ENCODE measurements at regions not wholly inside any gene's neighbourhood (a gene's known extent, or its start where the extent isn't known, plus 50 kb on each side); places are given as distances from the start of the nearest gene placed in this dataset.

DNA sequence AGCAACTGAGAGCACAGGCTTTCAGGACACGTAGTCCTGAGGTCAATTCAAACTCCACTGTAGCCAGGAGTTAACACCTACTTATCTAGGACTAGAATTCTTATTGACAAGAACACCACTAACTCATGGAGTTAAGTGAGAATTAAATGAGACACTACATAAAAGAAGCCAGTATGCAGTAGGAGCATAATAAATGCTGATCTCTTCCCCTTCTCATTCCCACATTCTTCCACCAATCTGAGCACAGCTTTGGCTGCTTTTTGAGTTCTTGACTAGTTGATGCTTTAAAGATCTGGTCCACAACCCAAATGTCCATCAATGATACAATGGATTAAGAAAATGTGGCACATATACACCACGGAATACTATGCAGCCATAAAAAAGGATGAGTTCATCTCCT is 55.2 kb downstream of the TTC32 start:
- no peak for DNase-seq (ENCODE audit: extremely low read depth in 1 of 11, low read depth in 9 of 11, low spot score in 4 of 11)

DNA sequence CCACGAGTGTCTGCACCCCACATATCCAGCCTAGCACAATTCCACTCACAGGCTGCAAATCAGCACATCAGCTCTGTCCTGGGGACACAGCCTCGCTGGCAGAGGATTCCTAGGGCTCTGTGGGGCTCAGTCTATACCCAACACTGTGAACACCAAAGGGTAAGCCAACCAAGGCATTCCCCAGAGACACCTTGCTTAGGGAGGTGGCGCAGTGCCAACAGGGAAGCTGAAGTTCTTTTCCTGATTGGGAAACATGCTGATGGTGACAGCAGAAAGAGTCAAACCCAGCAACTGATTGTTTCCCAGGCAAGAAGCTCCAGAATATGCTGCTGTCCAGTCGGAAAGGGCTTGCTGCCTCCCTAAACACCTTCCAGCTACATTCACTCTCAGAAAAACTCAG is 55.8 kb downstream of the TTC32 start:
- no peak for DNase-seq (ENCODE audit: extremely low read depth in 1 of 11, low read depth in 9 of 11, low spot score in 4 of 11)

DNA sequence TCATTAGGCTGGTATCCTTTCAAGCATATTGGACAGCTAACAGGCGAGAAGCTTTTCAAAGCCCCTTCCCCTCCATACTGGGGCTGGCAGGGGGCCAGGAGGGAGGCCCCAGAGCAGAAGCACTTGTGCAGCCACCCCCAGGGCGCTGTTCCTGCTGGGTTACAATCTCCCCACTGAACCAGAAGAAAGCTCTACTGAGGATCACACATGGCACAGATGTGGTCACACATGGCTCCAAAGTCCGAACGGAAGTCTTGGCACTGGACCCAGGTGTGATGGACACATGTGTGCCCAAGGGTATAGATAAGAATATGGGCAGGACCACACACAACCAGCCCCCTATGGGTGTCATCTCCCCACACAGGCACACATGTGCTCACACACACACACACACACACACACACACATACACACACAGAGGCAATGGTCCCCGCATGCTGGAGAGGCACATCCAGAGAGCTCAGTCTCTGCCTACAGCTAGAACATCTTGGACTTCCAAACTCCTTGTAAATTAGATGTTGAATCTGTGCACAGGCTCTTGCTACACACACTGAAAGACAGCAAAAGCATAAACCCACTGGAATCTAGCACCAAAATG is 56.4 kb downstream of the TTC32 start:
- no peak for DNase-seq (ENCODE audit: extremely low read depth in 1 of 11, low read depth in 9 of 11, low spot score in 4 of 11)

DNA sequence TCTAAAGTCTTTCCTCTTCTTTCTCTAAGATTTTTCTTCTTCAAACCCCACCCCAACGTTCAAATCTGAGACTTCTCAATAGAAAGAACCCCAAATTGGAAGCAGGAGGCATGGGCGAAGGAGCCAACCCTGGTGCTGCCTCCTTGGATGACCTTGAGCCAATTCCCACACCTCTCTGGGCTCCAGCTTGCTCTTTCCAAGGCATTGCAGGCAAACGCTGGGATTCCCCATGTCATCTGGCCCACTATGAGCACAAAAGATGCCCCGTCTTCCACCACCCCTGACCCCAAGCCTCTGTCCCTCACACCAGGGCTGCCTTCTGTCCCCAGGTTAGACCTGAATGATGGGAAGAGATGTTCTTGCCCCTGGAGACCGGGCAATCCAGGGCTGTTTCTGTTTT is 57.0 kb downstream of the TTC32 start:
- DNase-seq (ENCODE audit: extremely low read depth in 1 of 11, low read depth in 9 of 11, low spot score in 4 of 11), result no peak

DNA sequence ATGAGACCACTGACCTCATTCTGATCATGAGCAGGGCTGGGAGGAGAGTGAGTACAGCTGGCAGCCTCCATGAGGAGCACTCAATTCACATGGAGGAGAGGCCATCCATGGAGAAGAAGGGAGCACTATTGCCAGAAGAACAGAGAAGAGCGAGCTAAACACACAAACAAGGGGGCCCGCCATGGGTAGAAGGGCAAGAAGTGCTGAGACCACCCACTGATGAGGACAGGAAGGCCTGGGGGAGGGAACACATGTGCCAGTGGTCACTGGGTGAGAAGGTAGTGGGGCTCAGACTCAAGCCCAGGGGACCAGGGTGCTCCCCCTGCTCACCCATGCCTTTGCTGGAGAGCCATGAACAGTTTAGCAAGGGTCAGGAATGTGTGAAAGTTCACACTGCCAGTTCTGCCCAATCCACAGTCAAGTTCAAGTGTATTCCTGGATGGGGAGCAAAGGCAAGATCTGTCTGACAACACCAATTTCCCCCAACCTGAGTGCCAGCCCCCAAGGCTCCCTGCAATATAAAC is 57.7 kb downstream of the TTC32 start:
- DNase-seq (ENCODE audit: extremely low read depth in 1 of 11, low read depth in 9 of 11, low spot score in 4 of 11), result no peak

DNA sequence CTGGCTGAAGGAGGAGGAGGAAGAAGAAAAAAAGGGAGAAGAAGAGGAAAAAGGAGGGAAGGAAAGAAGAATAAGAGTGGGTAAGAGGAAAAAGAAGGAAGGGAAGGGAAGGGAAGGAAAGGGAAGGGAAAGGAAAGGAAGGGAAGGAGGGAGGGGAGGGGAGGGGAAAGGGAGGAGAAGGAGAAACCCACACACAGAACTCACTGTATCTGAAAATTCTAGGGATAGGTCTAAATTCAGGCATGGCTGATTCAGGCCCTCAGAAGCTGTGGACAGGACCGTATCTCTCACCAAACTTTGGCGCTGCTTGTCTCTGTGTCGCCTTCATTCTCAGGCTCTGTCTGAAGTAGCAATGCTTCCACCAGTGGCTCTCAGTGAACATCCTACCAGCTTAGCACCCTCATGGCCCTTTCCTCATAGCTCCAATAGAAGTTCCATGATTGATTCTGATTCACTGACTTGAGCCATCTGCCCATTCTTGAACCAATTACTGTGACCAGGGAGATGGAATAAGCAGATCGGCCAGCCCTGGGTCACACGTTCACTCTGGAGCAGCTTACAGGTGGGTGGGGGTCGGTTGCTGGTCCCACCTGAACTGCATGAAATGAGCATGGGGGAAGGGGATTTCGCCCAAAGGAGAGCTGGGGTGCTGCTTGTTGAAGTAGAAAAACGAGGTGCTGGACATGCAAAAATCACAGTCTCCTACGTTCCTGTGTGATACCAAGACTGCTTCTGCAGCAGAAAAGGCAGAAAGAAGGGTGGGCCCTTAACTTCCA is 59.7 kb downstream of the TTC32 start:
- DNase-seq (ENCODE audit: extremely low read depth in 1 of 11, low read depth in 9 of 11, low spot score in 4 of 11), result no peak

DNA sequence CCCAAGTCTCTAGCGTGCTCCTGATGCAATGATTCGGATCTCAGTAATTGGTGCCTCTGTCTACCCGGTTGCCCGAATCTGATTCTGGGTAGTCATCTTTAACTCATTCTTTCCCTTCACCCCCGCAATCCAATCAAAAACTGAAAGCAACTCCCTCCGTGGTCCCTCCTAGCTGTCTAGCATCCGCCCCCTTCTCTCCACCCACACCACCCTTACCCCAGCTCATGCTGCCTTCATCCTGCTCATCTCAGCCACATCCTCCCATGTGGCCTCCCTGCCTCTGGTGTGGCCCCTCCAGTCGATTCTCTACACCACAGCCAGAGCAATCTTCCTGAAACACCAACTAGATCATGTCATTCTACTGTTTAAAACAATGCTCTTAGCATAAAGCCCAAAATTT is 62.3 kb downstream of the TTC32 start:
- no peak for DNase-seq (ENCODE audit: extremely low read depth in 1 of 11, low read depth in 9 of 11, low spot score in 4 of 11)

DNA sequence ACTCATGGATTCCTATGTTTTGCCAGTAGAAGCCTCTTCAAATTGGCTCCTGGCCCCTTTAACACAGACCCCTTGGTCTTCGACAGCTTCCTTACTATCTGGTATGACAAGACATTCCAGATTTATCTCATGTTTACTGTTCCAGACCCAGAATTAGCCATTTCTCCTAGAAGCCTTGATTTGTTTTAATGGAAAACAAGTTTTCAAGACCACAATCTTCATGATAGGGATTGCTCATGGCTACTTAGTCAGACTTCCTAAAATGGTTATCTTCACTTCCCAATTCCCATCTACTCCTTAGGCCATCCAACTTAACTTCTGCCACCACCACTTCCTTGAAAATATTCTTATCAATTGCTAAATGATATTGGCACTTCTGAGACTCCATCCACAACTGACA is 63.2 kb downstream of the TTC32 start:
- no peak for DNase-seq (ENCODE audit: extremely low read depth in 1 of 11, low read depth in 9 of 11, low spot score in 4 of 11)

DNA sequence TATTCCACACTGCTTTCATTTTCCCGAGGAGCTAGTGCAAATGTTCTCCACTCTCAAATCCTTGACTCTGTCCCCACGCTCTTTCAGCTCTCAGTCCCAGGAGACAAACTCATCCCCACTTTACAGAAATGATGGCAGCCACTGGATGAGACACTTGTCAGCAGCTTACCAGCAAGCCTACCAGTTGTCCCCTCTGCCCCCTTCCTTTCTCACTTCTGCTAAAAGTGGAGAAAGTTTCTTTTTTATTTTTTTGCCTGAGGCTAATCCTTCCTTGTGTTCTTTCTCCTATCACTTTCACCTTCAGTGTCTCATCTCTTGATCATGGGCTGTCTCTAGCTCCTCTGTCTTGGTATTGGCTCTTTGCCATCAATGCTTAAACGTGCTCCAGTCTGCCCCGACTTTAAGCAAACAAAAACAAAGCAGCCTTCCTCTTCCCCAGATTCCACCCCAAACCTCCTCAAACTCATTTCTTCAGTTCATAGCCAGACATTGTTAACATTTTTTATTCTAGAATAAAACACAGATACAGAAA is 64.5 kb downstream of the TTC32 start:
- no peak for DNase-seq (ENCODE audit: extremely low read depth in 1 of 11, low read depth in 9 of 11, low spot score in 4 of 11)

DNA sequence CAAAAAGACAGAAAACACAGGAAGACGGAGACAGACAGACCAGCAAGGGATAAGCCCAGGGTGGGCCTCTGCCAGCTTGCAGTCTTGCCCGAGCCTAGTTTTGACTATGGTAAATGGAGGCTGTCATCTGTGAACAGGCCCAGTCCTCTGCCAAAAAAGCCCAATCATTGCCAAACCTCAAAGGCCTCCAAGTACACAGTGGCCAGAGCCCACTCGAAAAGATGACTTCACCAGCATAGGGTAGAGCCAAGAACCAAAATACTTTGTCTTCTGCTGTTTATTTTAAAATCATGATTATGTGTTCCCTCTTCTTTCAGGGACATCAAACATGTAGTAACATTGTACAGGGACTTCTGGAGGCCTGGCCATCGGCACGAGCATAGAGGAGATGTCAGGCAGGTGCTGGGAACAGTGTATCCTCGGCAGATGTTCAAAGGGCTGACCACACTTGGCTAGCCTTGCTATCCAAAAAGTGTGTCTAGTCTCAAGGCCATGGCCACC is 66.0 kb downstream of the TTC32 start:
- no peak for DNase-seq (ENCODE audit: extremely low read depth in 1 of 11, low read depth in 9 of 11, low spot score in 4 of 11)

DNA sequence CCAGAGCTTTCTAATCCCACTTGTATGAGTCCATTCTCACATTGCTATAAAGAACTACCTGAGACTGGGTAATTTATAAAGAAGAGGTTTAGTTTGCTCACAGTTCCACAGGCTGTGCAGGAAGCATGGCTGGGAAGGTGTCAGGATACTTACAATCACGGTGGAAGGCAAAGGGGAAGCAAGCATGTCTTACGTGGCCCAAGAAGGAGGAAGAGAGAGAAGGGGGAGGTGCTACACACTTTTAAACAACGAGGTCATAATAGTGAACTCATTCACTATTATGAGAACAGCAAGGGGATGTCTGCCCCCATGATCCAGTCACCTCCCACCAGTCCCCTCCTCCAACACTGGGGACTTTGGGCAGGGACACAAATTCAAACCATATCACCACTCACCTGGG is 67.8 kb downstream of the TTC32 start:
- no peak for DNase-seq (ENCODE audit: extremely low read depth in 1 of 11, low read depth in 9 of 11, low spot score in 4 of 11)

DNA sequence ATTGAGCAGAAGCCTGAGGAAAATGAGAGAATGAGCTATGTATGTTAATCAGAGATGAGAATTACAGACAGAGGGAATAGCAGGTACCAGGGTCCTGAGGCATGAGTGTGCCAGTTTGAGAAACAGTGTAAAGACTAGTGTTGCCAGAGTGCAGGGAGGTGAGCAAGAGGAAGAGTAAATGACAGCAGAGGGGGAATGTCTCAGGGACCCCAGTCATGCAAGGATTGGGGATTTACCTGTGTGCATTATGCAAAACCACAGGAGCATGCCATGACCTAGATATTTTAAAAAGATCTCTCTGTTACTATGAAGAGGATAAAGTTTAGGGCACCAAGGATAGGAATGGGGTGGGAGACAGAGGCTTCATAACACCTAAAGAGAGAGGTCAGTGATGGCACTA is 72.1 kb downstream of the TTC32 start:
- DNase-seq (ENCODE audit: extremely low read depth in 1 of 11, low read depth in 9 of 11, low spot score in 4 of 11), result no peak

DNA sequence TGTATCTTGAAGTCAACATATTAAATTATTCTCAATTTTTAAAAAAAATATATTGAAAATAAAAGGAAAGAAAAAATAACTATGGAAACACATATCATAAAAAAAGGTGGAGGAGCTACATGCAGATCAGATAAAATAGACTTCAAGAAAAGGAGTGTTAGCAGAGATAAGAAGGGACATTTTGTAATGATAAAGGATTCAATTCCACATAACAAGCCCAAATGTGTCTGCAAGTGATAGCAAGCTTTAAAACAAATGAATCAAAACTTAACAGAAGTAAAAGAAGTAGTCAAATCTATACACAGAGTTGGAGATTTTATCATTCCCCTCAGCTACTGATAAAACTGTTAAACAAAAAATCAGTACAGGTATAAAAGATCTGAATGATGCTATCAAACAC is 74.9 kb downstream of the TTC32 start:
- no peak for DNase-seq (ENCODE audit: extremely low read depth in 1 of 11, low read depth in 9 of 11, low spot score in 4 of 11)

DNA sequence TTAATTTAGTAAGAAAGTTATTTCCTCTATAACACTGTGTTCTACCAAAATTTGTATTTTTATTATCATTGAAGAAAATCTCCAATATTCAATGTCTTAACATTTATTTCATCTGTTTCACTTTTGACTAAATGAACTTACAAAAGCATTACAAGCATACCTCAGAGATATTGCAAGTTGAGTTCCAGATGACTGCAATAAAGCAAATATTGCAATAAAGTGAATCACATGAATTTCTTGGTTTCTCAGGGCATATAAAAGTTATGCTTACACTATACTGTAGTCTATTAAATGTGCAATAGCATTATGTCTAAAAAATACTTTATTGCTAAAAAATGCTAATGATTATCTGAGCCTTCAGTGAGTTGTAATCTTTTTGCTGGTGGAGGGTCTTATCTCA is 78.3 kb downstream of the TTC32 start:
- DNase-seq (ENCODE audit: extremely low read depth in 1 of 11, low read depth in 9 of 11, low spot score in 4 of 11), result no peak

DNA sequence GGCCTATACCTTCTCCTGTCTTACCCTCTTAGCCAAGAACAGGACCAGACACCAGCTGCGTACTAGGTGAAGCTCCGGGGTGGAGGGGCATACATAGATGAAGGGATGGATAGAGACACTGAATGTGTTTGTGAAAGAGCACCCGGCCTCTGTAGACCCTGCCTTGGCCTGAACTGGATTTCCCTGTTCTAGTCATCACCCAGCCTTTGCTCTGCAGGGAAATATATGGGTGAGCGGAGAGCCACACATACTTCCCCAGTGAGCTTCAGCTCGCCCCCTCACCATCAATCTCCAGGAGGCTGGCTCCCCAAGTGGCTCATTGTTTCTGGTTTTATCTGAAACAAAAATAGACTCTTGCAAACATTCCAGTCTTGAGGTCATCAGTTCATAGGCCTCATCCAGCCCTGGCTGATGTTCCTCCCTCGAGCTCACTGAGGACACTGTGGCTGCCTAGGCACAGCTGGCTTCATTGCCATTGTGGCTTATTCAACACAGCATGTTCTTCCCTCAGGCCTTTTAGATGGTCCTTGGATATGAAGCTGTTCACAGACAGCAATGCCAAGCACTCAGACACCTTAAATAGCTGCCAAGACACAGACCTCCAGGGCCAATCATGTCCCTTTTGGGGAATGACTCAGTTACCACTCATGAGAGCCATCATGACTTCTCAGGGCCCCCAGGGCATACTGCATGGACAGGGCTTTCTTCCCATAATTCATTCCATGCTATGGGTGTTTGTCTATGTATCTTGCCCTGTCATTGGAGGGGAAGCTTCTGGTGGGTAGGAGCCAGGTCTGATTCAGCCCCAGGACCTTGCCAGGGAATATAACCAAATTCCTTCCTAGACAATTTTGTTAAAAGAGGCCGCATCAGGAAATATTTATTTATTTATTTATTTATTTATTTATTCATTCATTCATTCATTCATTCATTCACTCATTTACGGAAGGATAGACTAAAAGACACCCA is 82.4 kb downstream of the TTC32 start:
- DNase-seq (ENCODE audit: extremely low read depth in 1 of 11, low read depth in 9 of 11, low spot score in 4 of 11), result no peak

DNA sequence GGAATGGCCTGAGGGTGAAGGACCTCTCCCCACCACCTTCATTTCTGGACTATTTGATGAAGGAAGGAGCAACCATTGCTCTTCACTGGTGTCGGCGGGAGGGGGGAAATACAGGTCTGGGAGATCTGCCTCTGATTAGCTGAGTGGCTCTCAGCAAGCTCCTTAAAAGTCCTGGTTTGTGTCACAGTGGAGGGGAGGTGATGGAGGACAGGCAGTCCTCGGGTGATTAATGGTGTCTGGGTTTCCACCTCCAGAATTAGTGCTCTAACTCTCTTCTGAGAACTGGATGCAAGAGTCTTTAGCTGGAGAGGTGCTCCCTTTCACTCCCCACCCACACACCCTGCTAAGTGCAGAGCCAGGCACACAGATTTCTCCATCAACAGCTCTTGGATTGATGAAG is 83.2 kb downstream of the TTC32 start:
- no peak for DNase-seq (ENCODE audit: extremely low read depth in 1 of 11, low read depth in 9 of 11, low spot score in 4 of 11)

DNA sequence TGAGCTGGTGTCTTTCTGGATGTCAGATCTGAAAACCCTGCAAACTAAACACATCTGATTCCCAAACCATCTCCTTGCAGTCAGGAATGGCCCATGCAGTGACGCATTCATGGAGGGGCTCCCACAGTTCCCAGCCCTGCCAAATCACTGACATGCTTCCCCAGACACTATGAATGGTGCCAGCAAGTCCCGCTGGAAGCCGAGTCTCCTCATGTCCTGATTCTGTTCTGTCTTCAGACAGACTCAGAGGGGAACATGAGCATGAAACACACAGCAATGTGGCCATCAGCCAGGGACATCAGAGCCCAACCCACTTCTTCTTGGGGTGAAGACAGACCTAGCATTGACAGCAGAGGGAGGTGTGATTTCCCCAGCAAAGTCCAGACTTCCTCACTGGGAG is 83.7 kb downstream of the TTC32 start:
- DNase-seq (ENCODE audit: extremely low read depth in 1 of 11, low read depth in 9 of 11, low spot score in 4 of 11), result no peak

DNA sequence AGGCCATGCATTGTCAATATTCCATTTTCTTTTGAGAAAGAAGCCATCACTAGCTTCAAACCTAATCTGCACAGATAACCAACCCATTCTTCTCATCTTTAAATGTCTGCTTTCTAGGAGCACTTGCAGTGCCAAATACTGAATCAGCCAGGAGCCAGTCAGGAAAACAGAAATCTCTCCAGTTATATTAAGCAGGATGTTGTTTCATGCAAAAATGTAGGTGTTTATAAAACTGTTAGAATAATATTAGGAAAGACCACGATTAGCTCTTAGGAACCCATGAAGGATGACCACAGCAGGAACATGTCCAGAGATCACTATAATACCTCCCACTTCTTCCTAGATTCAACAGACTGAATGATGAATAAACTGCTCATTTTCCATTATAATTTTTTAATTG is 86.0 kb downstream of the TTC32 start:
- DNase-seq (ENCODE audit: extremely low read depth in 1 of 11, low read depth in 9 of 11, low spot score in 4 of 11), result no peak

DNA sequence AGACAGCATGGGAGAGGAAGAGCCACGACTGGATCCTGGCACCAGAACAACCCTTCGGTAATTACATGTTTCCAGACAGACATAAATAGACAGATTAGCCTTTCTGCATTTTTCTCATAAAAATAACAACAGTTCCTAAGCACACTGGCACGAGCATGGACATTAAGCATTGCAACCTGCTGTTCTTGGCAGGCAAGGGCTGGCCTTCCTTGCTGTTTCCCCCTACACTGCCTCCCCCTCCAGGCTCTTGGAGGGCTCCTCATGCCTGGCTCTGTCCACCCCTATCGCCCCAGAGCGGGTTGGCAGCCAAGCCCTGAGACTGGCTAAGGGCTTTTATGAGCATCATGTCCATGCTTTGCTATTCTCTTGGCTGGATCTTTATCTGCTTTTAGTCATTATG is 89.6 kb downstream of the TTC32 start:
- DNase-seq (ENCODE audit: extremely low read depth in 1 of 11, low read depth in 9 of 11, low spot score in 4 of 11), result no peak
